GM19395 (cell line): ENCODE measurements at regions not wholly inside any gene's neighbourhood (a gene's known extent, or its start where the extent isn't known, plus 50 kb on each side); places are given as distances from the start of the nearest gene placed in this dataset.
"Not testable (repeated sequence)": the region's sequence is repeated elsewhere in the genome, so short reads cannot be mapped to it uniquely, and the experiment has no call there.

Experiments used
- ATAC-seq: cut with Tn5 transposase; IDR thresholded peaks from one replicate; pipeline ENCODE4 v1.9.1; 2021; ENCODE audit warnings: mild to moderate bottlenecking, moderate library complexity; ENCODE audit not compliant: unreplicated experiment

DNA sequence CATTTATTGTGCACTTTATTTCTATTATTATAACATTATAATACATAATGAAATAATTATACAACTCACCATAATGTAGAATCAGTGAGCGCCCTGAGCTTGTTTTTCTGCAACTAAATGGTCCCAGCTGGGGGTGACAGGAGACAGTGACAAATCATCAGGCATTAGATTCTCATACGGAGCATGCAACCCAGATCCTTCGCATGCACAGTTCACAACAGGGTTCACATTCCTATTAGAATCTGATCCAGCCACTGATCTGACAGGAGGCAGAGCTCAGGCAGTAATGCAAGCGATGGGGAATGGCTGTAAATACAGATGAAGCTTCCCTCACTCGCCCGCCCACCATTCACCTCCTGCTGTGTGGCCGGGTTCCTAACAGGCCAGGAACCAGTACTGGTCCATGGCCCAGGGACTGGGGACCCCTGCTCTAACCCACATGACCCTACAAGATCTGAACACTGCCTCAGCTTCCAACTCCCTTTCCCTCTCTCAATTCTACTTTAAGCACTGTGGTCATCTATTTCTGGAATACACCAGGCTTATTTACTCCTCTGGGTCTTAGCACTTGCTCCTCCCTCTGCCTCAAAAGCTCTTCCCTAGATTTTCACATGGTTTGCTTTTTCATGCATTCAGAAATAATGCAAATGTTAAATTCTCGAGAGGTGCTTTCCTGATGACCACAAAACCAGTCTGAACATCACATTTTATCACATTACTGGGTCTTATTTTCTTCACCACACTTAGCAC, 166.8 kb upstream of the HCCS start:
- ATAC-seq: no peak

DNA sequence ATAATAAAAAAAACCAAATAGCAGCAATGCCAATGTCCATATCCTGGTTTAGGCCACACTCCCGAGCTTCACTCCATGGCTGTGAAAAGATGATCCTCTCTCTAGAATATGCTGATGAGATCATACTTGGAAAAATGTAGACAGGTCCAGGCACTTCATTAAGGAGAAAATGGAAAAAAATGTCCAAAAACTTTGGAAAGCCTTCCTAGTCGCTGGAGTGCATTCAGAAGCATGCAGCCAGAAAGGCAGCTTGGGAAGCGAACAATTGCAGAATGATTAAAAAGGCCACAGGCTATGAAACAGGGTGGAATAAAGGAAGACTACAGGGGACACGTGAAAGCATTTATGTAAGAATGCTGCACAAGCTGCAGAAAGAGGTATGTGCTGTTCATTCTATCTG, 165.6 kb upstream of the HCCS start:
- no peak for ATAC-seq

DNA sequence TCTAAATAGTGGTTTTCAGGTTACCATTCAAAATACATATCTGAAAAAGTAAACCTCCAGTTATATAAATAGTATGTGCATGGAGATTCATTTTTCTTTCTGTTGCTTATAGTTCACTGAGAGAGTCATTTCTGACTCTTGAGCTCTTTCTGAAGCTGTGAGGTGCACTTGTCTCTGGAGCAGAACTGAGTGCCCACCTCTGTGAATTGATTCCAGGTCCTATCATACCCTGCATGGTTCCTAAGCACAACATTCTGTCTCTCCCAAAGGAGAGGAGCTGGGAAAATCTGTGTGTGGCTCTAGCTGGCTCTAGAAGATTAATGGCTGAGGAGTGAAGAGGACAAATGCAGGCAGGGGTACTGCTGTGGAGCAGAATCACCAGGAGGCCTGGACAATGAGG, 161.6 kb upstream of the HCCS start:
- ATAC-seq: no peak

DNA sequence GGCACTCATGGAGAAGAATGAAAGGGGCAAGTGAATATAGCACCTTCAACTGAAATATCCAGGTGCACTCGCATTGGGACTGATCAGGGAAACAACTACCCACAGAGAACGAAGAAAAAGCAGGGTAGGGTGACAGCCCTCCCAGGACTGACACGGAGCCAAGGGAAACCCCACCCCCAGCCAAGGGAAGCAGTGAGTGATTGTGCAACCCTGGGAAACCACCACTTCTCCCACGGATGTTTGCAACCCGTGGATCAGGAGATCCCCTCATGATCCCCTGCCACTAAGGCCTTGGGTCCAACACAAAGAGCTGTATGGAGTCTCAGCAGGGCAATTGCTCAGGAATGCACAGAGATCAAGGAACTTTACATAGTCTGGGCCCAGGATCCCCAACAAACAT, 158.5 kb upstream of the HCCS start:
- no peak for ATAC-seq

DNA sequence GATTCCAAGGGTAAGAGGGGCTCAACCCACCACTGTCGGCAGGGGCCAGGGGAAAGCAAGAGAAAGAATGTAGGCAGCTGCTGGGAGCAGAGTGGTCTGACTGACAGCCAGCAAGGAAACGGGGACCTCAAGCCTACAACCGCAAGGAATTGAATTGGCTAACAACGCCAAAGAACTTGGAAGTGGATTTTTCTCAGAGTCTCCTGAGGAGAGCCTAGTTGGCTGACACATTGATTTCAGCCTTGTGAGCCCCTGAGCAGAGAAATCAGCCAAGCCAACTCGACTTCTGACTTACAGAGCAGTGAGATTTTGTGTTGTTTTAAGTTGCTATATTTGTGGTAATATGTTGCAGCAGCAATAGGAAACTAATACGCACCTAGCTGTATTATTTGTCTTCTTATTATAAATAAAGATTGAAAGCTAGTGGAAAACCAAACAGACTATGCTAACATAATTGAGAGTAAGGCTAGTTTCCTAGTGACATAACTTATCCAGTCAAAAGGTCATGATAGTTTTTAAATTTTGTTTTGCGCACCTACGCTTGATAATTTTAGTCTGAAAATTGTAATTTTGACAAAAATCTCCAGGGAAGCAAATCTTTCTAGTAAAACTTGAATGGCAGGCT, 145.8 kb upstream of the HCCS start:
- no peak for ATAC-seq

DNA sequence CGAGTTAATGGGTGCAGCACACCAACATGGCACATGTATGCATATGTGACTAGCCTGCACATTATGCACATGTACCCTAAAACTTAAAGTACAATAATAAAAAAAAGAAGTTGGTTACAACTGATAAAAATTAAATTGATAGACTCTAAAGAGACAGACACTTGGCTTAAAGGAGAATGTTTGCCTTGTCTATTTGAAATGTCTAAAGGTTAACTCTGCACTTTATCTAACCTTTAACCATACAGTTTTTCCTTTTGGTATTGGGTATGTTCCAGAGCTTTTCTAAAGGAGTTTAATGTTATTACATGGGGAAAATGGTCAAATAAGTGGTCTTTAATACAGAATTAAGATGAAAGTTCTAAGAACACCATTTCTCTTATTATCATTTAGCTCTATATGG, 145.1 kb upstream of the HCCS start:
- no peak for ATAC-seq

DNA sequence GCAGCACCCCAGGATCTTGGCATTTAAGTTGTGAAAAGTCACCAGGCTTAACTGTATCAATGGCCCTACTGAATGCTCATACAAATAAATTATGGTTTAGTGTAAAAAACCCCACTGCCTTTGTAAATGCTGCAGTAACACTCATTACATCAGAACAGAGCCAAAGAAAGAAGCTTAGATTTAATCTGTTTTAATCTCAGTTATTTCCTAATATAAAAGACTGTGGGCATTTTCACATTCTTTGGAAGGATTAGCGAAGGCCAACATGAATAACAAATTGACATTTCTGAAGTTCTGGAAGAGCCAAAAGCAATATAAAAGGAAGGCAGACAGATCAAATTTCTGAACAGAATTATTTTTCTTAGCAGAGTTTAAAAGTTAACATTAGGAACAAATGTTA, 140.0 kb upstream of the HCCS start:
- no peak for ATAC-seq

DNA sequence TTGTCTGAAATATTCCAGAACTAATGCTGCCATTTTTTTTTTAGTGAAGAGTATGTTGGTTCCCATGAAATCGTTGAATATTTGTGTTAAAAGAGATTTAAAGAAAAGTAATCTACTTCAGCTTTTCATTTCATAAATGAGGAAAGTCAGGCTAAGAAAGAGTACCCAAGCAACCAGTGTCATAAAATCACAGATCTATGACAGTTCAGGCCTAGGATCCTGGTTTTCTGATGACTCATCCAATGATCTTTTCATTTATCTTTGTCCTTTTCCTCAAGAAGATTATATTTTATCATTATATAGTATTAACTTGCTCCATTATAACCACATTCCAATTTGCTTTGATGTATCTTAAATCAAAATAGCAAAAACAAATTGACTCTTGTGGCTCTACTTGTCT, 139.4 kb upstream of the HCCS start:
- no peak for ATAC-seq

DNA sequence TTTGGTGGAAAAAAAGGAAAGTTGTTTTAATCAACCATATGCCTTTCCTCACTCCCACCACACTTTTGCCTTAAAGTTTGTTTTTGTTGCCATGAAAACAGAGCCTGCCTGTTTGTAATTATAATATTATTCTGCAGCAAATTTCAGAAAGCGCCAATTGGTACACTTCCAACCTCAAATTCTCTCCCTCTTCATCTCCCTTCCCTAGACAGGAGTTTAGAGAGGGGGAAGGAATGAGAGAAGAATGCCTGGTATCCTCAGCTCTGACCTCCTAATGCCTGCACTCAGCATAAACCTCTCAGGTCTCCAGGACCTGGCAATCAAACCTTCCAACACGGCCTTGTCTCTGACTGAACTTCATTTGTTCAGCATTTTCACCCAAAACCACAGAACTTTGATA, 138.4 kb upstream of the HCCS start:
- no peak for ATAC-seq

DNA sequence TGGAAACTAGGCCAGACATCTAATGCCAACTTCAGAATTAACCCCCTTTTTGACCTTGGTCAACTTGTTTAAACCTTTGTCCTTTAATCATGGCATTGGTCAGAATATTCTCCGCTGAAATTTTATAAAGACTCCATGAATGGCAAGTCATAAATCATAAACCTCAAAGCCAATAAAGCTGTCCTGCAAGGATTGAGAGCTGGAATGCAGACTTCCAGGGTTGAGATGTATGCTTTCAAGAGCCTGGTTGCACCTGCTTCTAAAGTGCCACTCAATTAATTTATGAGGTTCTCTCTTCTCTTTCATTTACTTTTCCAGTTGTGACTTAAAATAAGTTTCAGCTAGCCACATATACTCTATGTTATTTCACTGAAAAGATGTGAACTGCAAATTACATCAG, 136.2 kb upstream of the HCCS start:
- ATAC-seq: no peak

DNA sequence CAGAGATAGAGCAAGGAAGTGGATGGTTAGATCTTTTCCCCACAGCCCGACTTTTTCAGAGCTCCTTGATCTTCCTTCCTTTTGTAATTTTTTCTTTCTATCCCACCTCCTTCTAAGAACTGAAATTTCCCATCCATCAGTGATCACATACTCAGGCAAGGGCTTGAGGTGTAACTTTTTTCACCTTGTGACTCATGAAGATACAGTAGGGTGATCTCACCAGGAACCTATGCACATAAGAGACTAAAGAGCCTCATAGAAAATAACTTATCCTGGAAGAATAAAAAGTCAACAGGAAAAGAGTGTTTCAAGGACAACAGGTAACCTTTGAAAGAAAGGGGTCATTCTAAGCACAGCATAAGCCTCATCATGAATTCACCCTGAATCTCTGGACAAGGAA, 131.2 kb upstream of the HCCS start:
- no peak for ATAC-seq

DNA sequence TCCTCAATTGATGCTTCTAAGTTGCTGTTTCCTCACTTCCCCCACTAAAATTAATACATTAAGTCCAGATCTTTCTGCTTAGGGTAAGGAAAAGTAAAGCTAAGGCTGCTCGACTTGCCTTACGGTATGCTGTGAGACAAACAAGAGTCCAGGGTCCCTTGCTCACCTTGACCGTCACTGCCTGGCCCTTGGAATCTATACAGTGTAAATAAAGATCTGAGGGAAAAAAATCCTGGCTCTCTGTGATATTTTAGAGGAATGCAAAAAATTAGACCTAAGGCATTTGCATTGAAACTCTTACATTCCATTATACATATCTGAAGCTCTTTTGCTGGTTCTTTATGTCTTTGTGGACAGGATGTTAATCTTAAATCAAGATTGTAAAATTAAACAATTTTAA, 129.6 kb upstream of the HCCS start:
- ATAC-seq: no peak

DNA sequence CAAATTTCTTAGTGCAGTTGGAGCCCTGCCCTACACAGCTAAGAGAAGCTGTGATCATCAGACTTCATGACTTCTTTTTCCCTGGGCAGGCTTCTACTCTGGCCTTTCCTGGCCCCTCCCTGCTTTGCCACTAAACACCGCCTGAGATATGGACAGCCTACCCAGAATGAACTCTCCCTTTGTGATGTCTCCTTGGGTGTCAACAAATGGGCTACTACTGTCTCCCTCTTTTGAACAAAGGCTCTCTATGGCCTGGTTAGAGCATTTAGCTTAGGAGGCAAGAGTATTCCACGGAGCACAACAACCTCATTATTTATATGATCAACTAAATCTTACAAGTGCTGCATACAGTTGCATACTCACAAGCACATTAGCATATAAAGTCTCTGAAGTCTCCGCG, 127.6 kb upstream of the HCCS start:
- ATAC-seq: no peak

DNA sequence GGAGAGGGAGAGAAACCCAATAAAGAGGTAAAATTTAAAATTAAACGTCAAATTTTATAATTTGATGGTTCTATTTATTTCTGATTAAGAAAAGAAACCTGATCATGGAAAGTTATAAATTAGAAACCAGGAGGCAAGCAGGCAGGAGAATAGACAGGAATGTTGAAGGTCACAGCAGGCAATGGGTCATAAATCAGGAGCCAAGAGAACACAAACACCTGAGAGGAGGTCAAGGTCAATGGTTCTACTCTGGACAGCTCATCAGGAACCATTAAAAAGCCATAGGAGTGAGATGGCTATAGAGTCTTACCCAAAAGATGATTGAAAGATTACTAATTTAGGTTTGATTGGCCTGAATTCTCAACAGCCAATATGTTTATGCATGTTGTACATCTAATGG, 126.9 kb upstream of the HCCS start:
- ATAC-seq: no peak

DNA sequence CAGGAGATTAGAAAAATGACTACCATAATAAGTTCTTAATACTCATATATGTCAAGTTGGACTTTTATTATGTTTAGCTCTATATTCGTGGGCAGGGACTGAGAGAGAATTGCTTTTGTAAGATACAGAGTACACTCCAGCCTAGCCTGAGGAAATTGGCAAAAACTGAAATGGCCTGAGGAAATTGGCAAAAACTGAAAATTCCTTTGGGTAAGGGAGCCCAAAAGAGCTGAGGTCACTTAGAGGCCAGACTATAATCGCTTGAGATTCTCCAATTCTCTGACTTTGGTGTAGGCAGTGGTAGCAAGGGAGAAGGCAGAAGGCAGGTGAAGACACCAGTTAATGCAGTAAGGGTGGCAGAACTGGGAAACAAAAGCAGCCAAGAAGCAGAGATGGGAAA, 124.5 kb upstream of the HCCS start:
- no peak for ATAC-seq

DNA sequence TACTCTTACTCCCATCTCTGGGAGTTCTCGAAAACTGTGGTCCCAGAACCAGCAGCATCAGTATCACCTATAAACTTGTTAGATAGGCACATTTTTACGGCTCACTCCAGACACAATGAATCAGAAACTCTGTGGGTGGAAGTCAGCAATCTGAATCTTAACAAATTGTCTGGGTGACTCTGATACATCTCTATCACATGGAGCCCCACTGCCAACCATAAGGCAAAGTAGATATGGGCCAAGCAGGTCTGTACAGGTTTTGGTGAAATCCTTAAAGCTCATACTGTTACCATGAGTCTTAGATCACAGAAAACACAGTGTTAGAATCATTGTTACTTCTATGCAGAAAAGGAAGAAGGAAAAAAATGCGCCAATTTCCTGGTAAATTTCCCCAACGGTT, 122.5 kb upstream of the HCCS start:
- ATAC-seq: no peak

DNA sequence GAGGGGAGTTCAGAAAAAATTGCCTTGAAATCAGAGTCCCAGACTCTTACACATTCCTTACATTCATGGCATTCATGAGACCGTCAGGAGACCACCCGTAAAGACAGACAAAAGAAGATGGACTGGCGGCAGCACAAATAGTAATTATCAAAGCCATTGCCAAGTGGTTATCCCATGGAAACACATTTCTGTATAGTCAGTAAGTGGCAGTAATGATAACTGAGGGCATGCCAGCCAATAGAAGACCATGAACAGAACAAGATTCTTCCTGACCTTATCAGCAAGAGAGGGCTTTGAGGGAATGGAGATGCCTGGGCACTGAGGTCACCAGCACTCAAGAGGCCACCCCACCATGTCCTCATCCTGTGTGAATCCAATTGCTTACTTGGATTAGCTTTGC, 121.7 kb upstream of the HCCS start:
- ATAC-seq: no peak

DNA sequence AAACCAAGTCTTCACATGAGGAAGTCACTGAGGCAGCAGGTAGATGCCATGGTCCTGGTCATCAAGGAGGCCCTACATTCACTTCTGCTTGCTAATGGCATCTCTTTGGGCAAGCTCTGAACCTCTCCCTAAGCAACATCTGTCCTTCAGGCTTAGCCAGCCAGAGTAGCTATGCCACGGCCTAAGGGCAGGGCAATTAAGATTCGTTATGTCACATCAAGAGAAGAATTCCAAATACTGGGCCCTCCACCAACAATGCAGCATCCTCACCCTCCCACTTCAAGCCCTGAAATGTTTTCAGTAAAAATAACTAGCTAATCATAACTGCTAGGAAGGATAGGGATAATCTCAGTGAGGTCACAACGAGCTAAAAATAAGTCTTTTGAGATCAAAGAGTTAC, 120.7 kb upstream of the HCCS start:
- no peak for ATAC-seq

DNA sequence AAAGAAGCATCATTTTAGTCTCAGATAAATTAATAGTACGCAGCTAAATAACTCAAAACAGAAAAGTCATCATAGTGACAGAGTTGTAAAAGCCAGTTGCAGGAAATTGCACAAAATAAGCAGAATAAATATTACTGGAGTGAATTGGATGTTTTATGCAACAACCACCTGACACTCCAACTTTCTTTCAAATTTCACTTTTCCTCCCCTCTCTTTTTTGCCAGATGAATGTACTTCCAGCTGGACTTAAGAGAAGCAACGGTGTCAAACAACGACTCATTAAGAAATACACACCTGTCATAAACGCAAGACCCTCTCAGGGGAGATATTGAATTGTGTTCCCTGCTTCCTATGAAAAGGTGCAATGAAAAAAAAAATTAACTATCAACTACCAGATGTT, 120.2 kb upstream of the HCCS start:
- no peak for ATAC-seq

DNA sequence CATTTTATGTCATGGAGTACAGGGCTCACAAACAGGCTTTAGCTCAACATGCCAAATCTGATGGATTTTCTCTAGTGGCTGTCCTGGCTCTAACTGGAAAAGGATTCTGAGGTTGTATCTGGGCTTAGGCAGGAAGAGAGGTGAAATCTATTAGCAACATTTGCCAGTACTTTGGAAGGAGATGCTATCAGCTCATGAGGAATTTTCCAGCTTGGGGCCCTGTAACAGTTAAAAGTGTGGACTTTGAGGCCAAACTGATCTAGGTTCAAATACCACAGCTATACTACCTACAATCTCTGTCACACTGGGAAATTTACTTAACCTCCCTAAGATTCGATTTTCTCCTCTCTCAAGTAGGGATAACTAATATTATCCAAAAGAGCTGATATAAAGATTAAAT, 119.0 kb upstream of the HCCS start:
- ATAC-seq: no peak

DNA sequence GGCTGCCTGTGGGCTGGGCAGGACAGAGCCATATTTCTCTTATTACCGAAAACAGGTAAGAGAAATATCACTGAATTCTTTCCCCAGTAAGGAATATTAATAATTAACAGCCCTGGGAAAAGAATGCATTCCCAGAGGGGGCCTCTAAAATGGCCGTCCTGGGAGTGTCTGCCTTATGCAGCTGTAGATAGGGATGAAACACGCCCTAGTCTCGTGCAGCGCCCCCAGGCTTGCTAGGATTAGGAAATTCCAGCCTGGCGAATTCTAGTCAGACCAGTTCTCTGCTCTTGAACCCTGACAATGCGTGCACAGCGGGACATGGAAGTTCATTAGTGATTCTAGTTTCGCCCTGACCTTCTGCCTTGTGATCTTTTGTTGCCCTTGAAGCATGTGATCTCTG, 104.1 kb upstream of the HCCS start:
- not testable (repeated sequence) for ATAC-seq

DNA sequence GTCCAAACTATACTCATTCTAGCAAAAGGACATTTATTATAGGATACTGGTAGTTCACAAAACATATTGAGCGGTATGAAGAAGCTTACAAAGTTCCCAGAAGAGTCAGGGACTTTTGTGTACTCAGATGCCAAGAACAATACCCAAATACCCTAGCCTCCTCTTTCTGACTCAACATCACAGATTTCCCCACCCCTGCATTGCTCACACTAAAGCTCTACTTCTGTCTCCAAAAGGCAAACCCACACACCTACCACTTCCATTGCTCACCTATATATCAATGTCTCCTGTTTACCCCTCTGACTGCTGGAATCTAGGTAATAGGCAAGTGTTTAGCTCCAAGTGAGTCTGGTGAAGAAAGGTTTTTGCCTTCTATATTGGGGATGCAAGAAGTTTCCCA, 100.7 kb upstream of the HCCS start:
- ATAC-seq: no peak

DNA sequence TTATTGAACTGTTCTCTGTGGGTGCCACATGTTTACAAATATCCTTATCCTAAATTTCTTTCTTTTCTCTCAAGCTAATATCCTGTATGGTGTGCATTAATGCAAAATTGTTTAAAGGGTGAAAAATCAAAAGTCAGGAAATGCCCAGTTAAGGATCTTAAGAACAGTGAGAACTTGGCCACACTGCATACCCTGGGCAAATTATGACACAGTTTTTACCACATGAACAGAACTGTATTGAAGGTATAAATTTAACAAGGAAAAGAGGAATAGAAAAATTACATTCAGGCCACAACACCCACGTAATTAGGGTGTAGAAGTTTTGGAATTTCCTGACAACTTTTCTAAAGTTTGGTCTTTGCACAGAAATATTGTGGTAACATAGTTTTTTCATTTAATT, 94.4 kb upstream of the HCCS start:
- ATAC-seq: no peak
